Upper lobe of left lung (tissue), 4 donors: ENCODE measurements at regions not wholly inside any gene's neighbourhood (a gene's known extent, or its start where the extent isn't known, plus 50 kb on each side); places are given as distances from the start of the nearest gene placed in this dataset.

Source experiments
- EP300 ChIP-seq, 4 donors: sonication (generic); formaldehyde crosslinking; IDR thresholded peaks; one replicate each; pipeline ENCODE4 v1.5.1; 2017; ENCODE audit warnings: antibody characterized with exemption in 4 of 4, control low read depth in 2 of 4
- POLR2A ChIP-seq, 4 donors: fragments of 450-650 bp; IDR thresholded peaks; one replicate each; pipeline ENCODE4 v1.5.1; 2016 to 2017; ENCODE audit warnings: antibody characterized with exemption in 4 of 4, mild to moderate bottlenecking in 2 of 4
- POLR2AphosphoS5 ChIP-seq, 2 donors: sonication (generic); formaldehyde crosslinking; IDR thresholded peaks; one replicate each; pipeline ENCODE4 v1.5.1; 2017; ENCODE audit warnings: antibody characterized with exemption in 2 of 2
- TF ChIP-seq, protein P1 (sequence below), 6 experiments: fragments of 450-650 bp in 4 of 6; fragments of 200-600 bp in 2 of 6; sonication (generic) in 2 of 6; IDR thresholded peaks; one replicate each; pipeline ENCODE4 v1.5.1; 2016 to 2019; ENCODE audit warnings: antibody characterized with exemption in 6 of 6

DNA sequence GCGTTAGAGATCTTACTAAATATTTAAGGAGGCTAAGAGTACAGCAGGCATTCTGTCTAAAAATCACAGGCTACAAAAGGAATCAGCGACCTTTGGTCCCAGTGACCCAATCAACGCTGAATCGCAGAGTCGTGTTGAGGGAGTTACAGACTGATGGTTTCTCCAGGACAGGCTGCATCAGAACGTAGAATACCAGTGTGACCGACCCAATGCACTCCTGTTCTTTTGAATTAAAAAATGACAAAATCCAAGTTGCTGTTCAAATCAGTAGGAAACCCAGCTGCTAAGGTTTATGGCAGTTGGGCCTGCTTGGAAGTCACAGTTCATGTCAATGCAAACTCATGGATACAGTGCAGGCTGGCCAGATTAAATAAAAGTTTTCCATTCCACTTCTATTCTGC, 155.8 kb upstream of the AFDN start:
- TF ChIP-seq, protein P1, sequence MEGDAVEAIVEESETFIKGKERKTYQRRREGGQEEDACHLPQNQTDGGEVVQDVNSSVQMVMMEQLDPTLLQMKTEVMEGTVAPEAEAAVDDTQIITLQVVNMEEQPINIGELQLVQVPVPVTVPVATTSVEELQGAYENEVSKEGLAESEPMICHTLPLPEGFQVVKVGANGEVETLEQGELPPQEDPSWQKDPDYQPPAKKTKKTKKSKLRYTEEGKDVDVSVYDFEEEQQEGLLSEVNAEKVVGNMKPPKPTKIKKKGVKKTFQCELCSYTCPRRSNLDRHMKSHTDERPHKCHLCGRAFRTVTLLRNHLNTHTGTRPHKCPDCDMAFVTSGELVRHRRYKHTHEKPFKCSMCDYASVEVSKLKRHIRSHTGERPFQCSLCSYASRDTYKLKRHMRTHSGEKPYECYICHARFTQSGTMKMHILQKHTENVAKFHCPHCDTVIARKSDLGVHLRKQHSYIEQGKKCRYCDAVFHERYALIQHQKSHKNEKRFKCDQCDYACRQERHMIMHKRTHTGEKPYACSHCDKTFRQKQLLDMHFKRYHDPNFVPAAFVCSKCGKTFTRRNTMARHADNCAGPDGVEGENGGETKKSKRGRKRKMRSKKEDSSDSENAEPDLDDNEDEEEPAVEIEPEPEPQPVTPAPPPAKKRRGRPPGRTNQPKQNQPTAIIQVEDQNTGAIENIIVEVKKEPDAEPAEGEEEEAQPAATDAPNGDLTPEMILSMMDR (IDR thresholded peaks at IDR 0.05), result no peak
- TF ChIP-seq POLR2A (IDR thresholded peaks at IDR 0.05), result no peak
- no peak for TF ChIP-seq POLR2AphosphoS5 (IDR thresholded peaks at IDR 0.05)
- TF ChIP-seq EP300 (IDR thresholded peaks at IDR 0.05), result no peak
